ENCODE measurements at regions not wholly inside any gene's neighbourhood (a gene's known extent, or its start where the extent isn't known, plus 50 kb on each side); places are given as distances from the start of the nearest gene placed in this dataset.
"Not testable (repeated sequence)": the region's sequence is repeated elsewhere in the genome, so short reads cannot be mapped to it uniquely, and the experiment has no call there.

GRCh38 chr11:24196733-24197132, 300.1 kb upstream of the LUZP2 start:
- no peaks in the 10 kb centered on the region for H3K36me3 ChIP-seq (ENCODE audit: insufficient read depth, low read depth, low read length)
- no peak overlapping the region for H3K9ac ChIP-seq (ENCODE audit: low read depth, low read length)
- no peak overlapping the region for H3K4me3 ChIP-seq (ENCODE audit: low read length)
- no peaks in the 10 kb centered on the region for H3K4me1 ChIP-seq (ENCODE audit: insufficient read depth, low read length)
- H3K27me3 ChIP-seq (ENCODE audit: insufficient read depth, low read length), result no peaks in the 10 kb centered on the region
- no peak overlapping the region for H3K27ac ChIP-seq (ENCODE audit: low read length)
- H3K9me3 ChIP-seq (ENCODE audit: insufficient read depth, low read depth, low read length), result peaks cover under 1% of the 10 kb centered on the region; the same call in 1 of the 2 replicates

- Histone ChIP-seq H3K9me3 (ENCODE audit: insufficient read depth, low read depth, low read length) (no peaks in the 10 kb centered on the region), H3K4me1 (ENCODE audit: insufficient read depth, low read length) (no peaks in the 10 kb centered on the region), H3K27ac (ENCODE audit: low read length) (no peak overlapping the region), H3K27me3 (ENCODE audit: insufficient read depth, low read length) (no peaks in the 10 kb centered on the region), H3K36me3 (ENCODE audit: insufficient read depth, low read depth, low read length) (no peaks in the 10 kb centered on the region), H3K4me3 (ENCODE audit: low read length) (no peak overlapping the region), H3K9ac (ENCODE audit: low read depth, low read length) (no peak overlapping the region)
Observed at GRCh38 chr11:24198481-24198880, 298.4 kb upstream of the LUZP2 start.

- no peak overlapping the region for H3K4me3 ChIP-seq (ENCODE audit: low read length)
- H3K9me3 ChIP-seq (ENCODE audit: insufficient read depth, low read depth, low read length), result no peaks in the 10 kb centered on the region
- H3K27me3 ChIP-seq (ENCODE audit: insufficient read depth, low read length), result no peaks in the 10 kb centered on the region
- no peaks in the 10 kb centered on the region for H3K36me3 ChIP-seq (ENCODE audit: insufficient read depth, low read depth, low read length)
- no peak overlapping the region for H3K27ac ChIP-seq (ENCODE audit: low read length)
- no peak overlapping the region for H3K9ac ChIP-seq (ENCODE audit: low read depth, low read length)
- H3K4me1 ChIP-seq (ENCODE audit: insufficient read depth, low read length), result no peaks in the 10 kb centered on the region
Observed at GRCh38 chr11:24199461-24199860, 297.4 kb upstream of the LUZP2 start.

GRCh38 chr11:24206030-24206429, 290.8 kb upstream of the LUZP2 start:
- no peak overlapping the region for H3K27ac ChIP-seq (ENCODE audit: low read length)
- H3K4me1 ChIP-seq (ENCODE audit: insufficient read depth, low read length), result no peaks in the 10 kb centered on the region
- H3K27me3 ChIP-seq (ENCODE audit: insufficient read depth, low read length), result no peaks in the 10 kb centered on the region
- H3K9ac ChIP-seq (ENCODE audit: low read depth, low read length), result no peak overlapping the region
- H3K9me3 ChIP-seq (ENCODE audit: insufficient read depth, low read depth, low read length), result no peaks in the 10 kb centered on the region
- H3K36me3 ChIP-seq (ENCODE audit: insufficient read depth, low read depth, low read length), result no peaks in the 10 kb centered on the region
- no peak overlapping the region for H3K4me3 ChIP-seq (ENCODE audit: low read length)

GRCh38 chr11:24206511-24206910, 290.3 kb upstream of the LUZP2 start:
- Histone ChIP-seq H3K9me3 (ENCODE audit: insufficient read depth, low read depth, low read length) (no peaks in the 10 kb centered on the region), H3K9ac (ENCODE audit: low read depth, low read length) (no peak overlapping the region), H3K4me3 (ENCODE audit: low read length) (no peak overlapping the region), H3K36me3 (ENCODE audit: insufficient read depth, low read depth, low read length) (no peaks in the 10 kb centered on the region), H3K4me1 (ENCODE audit: insufficient read depth, low read length) (no peaks in the 10 kb centered on the region), H3K27ac (ENCODE audit: low read length) (no peak overlapping the region), H3K27me3 (ENCODE audit: insufficient read depth, low read length) (no peaks in the 10 kb centered on the region)

- H3K27ac ChIP-seq (ENCODE audit: low read length), result no peak overlapping the region
- H3K4me3 ChIP-seq (ENCODE audit: low read length), result no peak overlapping the region
- no peaks in the 10 kb centered on the region for H3K36me3 ChIP-seq (ENCODE audit: insufficient read depth, low read depth, low read length)
- H3K27me3 ChIP-seq (ENCODE audit: insufficient read depth, low read length), result no peaks in the 10 kb centered on the region
- no peaks in the 10 kb centered on the region for H3K9me3 ChIP-seq (ENCODE audit: insufficient read depth, low read depth, low read length)
- H3K4me1 ChIP-seq (ENCODE audit: insufficient read depth, low read length), result no peaks in the 10 kb centered on the region
- no peak overlapping the region for H3K9ac ChIP-seq (ENCODE audit: low read depth, low read length)
Observed at GRCh38 chr11:24216488-24216887, 280.4 kb upstream of the LUZP2 start.

GRCh38 chr11:24217319-24217718, 279.5 kb upstream of the LUZP2 start:
- not testable (repeated sequence) for H3K4me1 ChIP-seq (ENCODE audit: insufficient read depth, low read length); H3K9ac ChIP-seq (ENCODE audit: low read depth, low read length); H3K36me3 ChIP-seq (ENCODE audit: insufficient read depth, low read depth, low read length); H3K27ac ChIP-seq (ENCODE audit: low read length); H3K9me3 ChIP-seq (ENCODE audit: insufficient read depth, low read depth, low read length); H3K27me3 ChIP-seq (ENCODE audit: insufficient read depth, low read length); H3K4me3 ChIP-seq (ENCODE audit: low read length)

- H3K9ac ChIP-seq (ENCODE audit: low read depth, low read length), result no peak overlapping the region
- H3K36me3 ChIP-seq (ENCODE audit: insufficient read depth, low read depth, low read length), result no peaks in the 10 kb centered on the region
- no peaks in the 10 kb centered on the region for H3K27me3 ChIP-seq (ENCODE audit: insufficient read depth, low read length)
- H3K9me3 ChIP-seq (ENCODE audit: insufficient read depth, low read depth, low read length), result no peaks in the 10 kb centered on the region
- no peaks in the 10 kb centered on the region for H3K4me1 ChIP-seq (ENCODE audit: insufficient read depth, low read length)
- no peak overlapping the region for H3K27ac ChIP-seq (ENCODE audit: low read length)
- no peak overlapping the region for H3K4me3 ChIP-seq (ENCODE audit: low read length)
Observed at GRCh38 chr11:24225501-24225900, 271.4 kb upstream of the LUZP2 start.

- no peaks in the 10 kb centered on the region for H3K36me3 ChIP-seq (ENCODE audit: insufficient read depth, low read depth, low read length)
- H3K4me1 ChIP-seq (ENCODE audit: insufficient read depth, low read length), result no peaks in the 10 kb centered on the region
- H3K27me3 ChIP-seq (ENCODE audit: insufficient read depth, low read length), result no peaks in the 10 kb centered on the region
- no peaks in the 10 kb centered on the region for H3K9me3 ChIP-seq (ENCODE audit: insufficient read depth, low read depth, low read length)
- no peak overlapping the region for H3K4me3 ChIP-seq (ENCODE audit: low read length)
- no peak overlapping the region for H3K9ac ChIP-seq (ENCODE audit: low read depth, low read length)
- H3K27ac ChIP-seq (ENCODE audit: low read length), result no peak overlapping the region
Observed at GRCh38 chr11:24226606-24227005, 270.2 kb upstream of the LUZP2 start.

- no peak overlapping the region for H3K27ac ChIP-seq (ENCODE audit: low read length)
- H3K4me1 ChIP-seq (ENCODE audit: insufficient read depth, low read length), result no peaks in the 10 kb centered on the region
- no peaks in the 10 kb centered on the region for H3K9me3 ChIP-seq (ENCODE audit: insufficient read depth, low read depth, low read length)
- no peak overlapping the region for H3K9ac ChIP-seq (ENCODE audit: low read depth, low read length)
- H3K27me3 ChIP-seq (ENCODE audit: insufficient read depth, low read length), result no peaks in the 10 kb centered on the region
- no peak overlapping the region for H3K4me3 ChIP-seq (ENCODE audit: low read length)
- no peaks in the 10 kb centered on the region for H3K36me3 ChIP-seq (ENCODE audit: insufficient read depth, low read depth, low read length)
Observed at GRCh38 chr11:24233041-24233440, 263.8 kb upstream of the LUZP2 start.

GRCh38 chr11:24234822-24235508, 261.9 kb upstream of the LUZP2 start:
- Histone ChIP-seq H3K9me3 (ENCODE audit: insufficient read depth, low read depth, low read length) (no peaks in the 10 kb centered on the region), H3K36me3 (ENCODE audit: insufficient read depth, low read depth, low read length) (no peaks in the 10 kb centered on the region), H3K27me3 (ENCODE audit: insufficient read depth, low read length) (no peaks in the 10 kb centered on the region), H3K4me1 (ENCODE audit: insufficient read depth, low read length) (no peaks in the 10 kb centered on the region), H3K4me3 (ENCODE audit: low read length) (no peak overlapping the region), H3K27ac (ENCODE audit: low read length) (no peak overlapping the region), H3K9ac (ENCODE audit: low read depth, low read length) (no peak overlapping the region)

- no peaks in the 10 kb centered on the region for H3K4me1 ChIP-seq (ENCODE audit: insufficient read depth, low read length)
- H3K36me3 ChIP-seq (ENCODE audit: insufficient read depth, low read depth, low read length), result no peaks in the 10 kb centered on the region
- no peaks in the 10 kb centered on the region; the same call in 1 of the 2 replicates for H3K9me3 ChIP-seq (ENCODE audit: insufficient read depth, low read depth, low read length)
- H3K27ac ChIP-seq (ENCODE audit: low read length), result no peak overlapping the region
- H3K27me3 ChIP-seq (ENCODE audit: insufficient read depth, low read length), result no peaks in the 10 kb centered on the region
- no peak overlapping the region for H3K9ac ChIP-seq (ENCODE audit: low read depth, low read length)
- H3K4me3 ChIP-seq (ENCODE audit: low read length), result no peak overlapping the region
Observed at GRCh38 chr11:24238771-24239645, 257.8 kb upstream of the LUZP2 start.
